Fibroblast of the aortic adventitia (primary cell): ENCODE measurements at regions not wholly inside any gene's neighbourhood (a gene's known extent, or its start where the extent isn't known, plus 50 kb on each side); places are given as distances from the start of the nearest gene placed in this dataset.

ENCODE experiments used
- DNase-seq: peaks from one replicate; pipeline ENCODE4 v3.0.0-alpha.2; 2010; ENCODE audit warnings: low read depth
- H3K4me3 ChIP-seq: 2 replicates; pipeline ENCODE4 v1.5.1; 2011; ENCODE audit warnings: low read depth, mild to moderate bottlenecking, control low read depth, low read length, moderate library complexity
- CTCF ChIP-seq: IDR thresholded peaks from 2 replicates; pipeline ENCODE4 v1.5.1; 2011; ENCODE audit warnings: mild to moderate bottlenecking, low read length, control low read depth, inconsistent platforms; ENCODE audit not compliant: insufficient read depth

DNA sequence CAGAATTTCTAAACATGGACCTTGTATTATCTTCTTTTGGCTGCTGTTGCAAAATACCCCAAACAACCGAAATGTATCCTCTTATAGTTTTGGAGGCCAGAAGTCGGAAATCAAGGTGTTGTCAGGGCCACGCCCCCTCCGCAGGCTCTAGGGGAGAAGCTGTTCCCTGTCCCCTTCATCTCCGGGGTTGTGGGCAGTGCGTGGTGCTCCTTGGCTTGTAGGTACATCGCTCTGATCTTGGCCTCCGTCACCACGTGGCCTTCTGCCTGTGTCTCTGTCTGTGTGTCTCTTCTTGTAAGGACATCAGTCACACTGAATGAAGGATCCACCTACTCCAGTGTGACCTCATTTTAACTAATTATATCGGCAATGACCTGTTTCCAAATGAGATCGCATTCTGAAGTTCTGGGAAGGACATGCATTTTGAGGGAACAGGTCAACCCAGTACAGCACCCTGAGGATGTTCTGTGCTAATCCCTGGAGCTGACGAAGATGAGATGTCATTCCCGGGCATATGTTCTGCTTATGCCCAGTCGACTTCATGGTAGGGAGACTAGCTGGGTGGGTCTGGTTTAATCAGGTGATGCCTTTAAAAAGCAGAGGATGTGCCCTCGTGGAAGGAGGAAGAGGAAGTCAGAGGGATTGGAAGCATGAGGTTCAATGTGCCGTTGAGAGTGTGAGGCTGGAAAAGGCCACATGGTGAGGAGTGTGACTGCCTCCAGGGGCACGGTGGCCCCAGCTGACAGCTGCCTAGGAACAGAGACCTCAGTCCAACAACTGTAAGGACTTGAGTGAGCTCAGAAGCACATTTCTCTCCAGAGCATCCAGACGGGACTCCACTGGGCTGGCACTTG lies 531.1 kb downstream of the TBC1D22A start:
- TF ChIP-seq CTCF, result no peak
- no peak overlapping the region for H3K4me3 ChIP-seq
- DNase-seq, result no peak

- DNase-seq, result no peak
Measured at GRCh38 chr22:47292546-47293320, 530.3 kb downstream of the TBC1D22A start.

DNA sequence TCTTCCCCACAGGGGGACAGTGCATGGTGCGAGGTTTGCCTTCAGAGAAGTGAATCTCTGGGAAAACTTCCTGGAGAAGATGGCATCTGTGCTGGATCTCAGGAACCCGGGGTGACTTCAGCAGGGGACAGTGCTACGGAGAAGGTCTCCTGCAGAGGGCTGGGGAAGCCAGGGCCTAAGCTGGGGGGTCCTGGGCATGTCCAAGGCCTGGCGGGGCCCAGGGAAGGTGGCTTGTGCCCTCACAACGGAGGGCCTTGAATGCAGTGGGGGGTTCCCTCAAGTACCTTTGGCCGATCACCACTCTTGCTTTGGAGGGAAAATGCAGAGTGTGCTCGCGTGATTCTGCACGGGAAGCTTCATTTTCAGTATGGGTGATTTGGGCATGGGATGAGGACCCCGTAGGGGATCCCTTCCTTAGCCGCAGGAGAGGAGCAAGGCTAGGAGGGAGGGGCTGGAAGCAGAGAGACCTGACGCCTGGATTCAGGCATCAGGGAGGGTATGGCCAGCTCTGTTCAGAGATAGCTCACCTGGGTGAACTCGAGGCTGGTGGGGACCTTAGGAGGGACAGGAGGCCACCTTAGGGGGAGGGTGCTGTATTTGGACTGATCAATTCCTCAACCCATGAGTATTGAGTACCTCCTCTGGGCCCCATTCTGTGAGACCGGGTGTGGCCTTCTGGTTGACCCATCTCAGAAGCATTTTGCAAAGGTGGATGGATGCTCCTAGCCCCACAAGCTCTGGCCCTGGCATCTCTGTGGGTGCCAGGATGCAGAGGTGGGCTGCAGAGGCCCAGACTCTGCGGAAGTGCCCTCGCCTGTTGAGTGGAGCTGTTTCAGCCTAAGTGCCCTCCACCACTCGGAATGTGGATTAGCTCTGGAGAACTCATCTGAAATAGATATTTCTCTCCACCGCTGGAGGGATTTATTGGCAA lies 529.4 kb downstream of the TBC1D22A start:
- no peak for TF ChIP-seq CTCF
- H3K4me3 ChIP-seq, result no peak overlapping the region
- DNase-seq, result no peak

More at GRCh38 chr22:47292546-47293320, 530.3 kb downstream of the TBC1D22A start:
- no peak overlapping the region for H3K4me3 ChIP-seq
- no peak for TF ChIP-seq CTCF

GRCh38 chr22:47290706-47291430 lies 528.4 kb downstream of the TBC1D22A start:
- no peak for DNase-seq
- TF ChIP-seq CTCF, result no peak
- H3K4me3 ChIP-seq, result no peak overlapping the region

GRCh38 chr22:47289336-47289985 lies 527.0 kb downstream of the TBC1D22A start:
- TF ChIP-seq CTCF, result no peak
- H3K4me3 ChIP-seq, result no peak overlapping the region
- no peak for DNase-seq
